Fibroblast of skin of right quadriceps (primary cell): ENCODE measurements at regions not wholly inside any gene's neighbourhood (a gene's known extent, or its start where the extent isn't known, plus 50 kb on each side); places are given as distances from the start of the nearest gene placed in this dataset.
A peak's percentile ranks its signal among the peaks of the same experiment; 100 is the strongest.
"Not testable (repeated sequence)": the region's sequence is repeated elsewhere in the genome, so short reads cannot be mapped to it uniquely, and the experiment has no call there.

Source experiments
- DNase-seq: peaks from one replicate; pipeline ENCODE4 v3.0.0-alpha.2; 2013

- no peak for DNase-seq
Observed at GRCh38 chr9:20238921-20239320, 383.4 kb downstream of the MLLT3 start.

- no peak for DNase-seq
Observed at GRCh38 chr9:20237686-20238085, 384.6 kb downstream of the MLLT3 start.

- no peak for DNase-seq
Observed at GRCh38 chr9:20236676-20237075, 385.6 kb downstream of the MLLT3 start.

GRCh38 chr9:20235206-20235605, 387.1 kb downstream of the MLLT3 start:
- not testable (repeated sequence) for DNase-seq

GRCh38 chr9:20228096-20228495, 394.2 kb downstream of the MLLT3 start:
- DNase-seq: no peak

GRCh38 chr9:20227166-20227874, 395.0 kb downstream of the MLLT3 start:
- DNase-seq: peak; percentile 36

GRCh38 chr9:20226345-20226744, 396.0 kb downstream of the MLLT3 start:
- no peak for DNase-seq

GRCh38 chr9:20225826-20226225, 396.5 kb downstream of the MLLT3 start:
- no peak for DNase-seq

GRCh38 chr9:20224756-20225155, 397.5 kb downstream of the MLLT3 start:
- peak; percentile 48 for DNase-seq

GRCh38 chr9:20220286-20220685, 402.0 kb downstream of the MLLT3 start:
- peak; percentile 59 for DNase-seq

GRCh38 chr9:20219437-20219836, 402.9 kb downstream of the MLLT3 start:
- DNase-seq: no peak

- DNase-seq: no peak
Observed at GRCh38 chr9:20217596-20217995, 404.7 kb downstream of the MLLT3 start.

GRCh38 chr9:20216438-20216837, 405.9 kb downstream of the MLLT3 start:
- DNase-seq: no peak

GRCh38 chr9:20215552-20215951, 406.7 kb downstream of the MLLT3 start:
- no peak for DNase-seq

- DNase-seq: no peak
Observed at GRCh38 chr9:20212806-20213205, 409.5 kb downstream of the MLLT3 start.

- no peak for DNase-seq
Observed at GRCh38 chr9:20209391-20210340, 412.6 kb downstream of the MLLT3 start.

GRCh38 chr9:20208961-20209371, 413.3 kb downstream of the MLLT3 start:
- DNase-seq: no peak

- DNase-seq: no peak
Observed at GRCh38 chr9:20208226-20208625, 414.1 kb downstream of the MLLT3 start.

- no peak for DNase-seq
Observed at GRCh38 chr9:20207176-20207575, 415.1 kb downstream of the MLLT3 start.

GRCh38 chr9:20205821-20206220, 416.5 kb downstream of the MLLT3 start:
- peak; percentile 64 for DNase-seq

- no peak for DNase-seq
Observed at GRCh38 chr9:20200991-20201431, 412.2 kb upstream of the SLC24A2 start.

GRCh38 chr9:20200581-20200980, 411.7 kb upstream of the SLC24A2 start:
- no peak for DNase-seq

- DNase-seq: no peak
Observed at GRCh38 chr9:20199111-20199510, 410.3 kb upstream of the SLC24A2 start.
